SIG-M5 (cell line): ENCODE measurements at regions not wholly inside any gene's neighbourhood (a gene's known extent, or its start where the extent isn't known, plus 50 kb on each side); places are given as distances from the start of the nearest gene placed in this dataset.
"Not testable (repeated sequence)": the region's sequence is repeated elsewhere in the genome, so short reads cannot be mapped to it uniquely, and the experiment has no call there.

ENCODE experiments used
- DNase-seq: peaks from one replicate; lab custom pipeline; 2025; lab: John Stamatoyannopoulos, UW

DNA sequence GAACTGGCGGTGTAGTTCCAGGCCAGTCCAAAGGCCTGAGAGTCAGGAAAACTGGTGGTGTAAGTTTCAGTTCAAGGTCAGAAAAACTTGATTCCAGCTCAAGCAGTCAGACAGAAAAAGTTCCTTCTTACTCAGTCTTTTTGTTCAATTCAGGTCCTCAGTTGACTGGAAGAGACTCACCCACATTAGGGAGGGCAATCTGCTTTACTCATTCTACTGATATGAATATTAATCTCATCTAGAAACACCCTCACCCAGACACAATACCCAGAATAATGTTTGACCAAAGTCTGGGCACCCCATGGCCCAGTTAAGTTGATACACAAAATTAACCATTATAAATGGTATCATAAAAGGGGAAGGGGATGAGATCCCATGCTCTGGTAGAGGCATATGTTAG lies 50.1 kb upstream of the LTA4H start:
- no peak for DNase-seq

DNA sequence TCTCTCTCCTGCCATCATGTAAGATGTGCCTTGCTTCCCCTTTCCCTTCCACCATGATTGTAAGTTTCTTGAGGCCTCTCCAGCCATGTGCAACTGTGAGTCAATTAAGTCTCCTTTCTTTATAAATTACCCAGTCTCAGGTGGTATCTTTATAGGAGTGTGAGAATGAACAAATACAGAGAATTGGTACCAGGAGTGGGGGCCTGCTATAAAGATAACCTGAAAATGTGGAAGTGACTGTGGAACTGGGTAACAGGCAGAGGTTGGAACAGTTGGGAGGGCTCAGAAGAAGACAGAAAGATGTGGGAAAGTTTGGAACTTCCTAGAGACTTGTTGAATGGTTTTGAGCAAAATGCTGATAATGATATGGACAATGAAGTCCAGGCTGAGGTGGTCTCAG lies 50.8 kb upstream of the LTA4H start:
- not testable (repeated sequence) for DNase-seq

GRCh38 chr12:96091833-96092232 lies 56.4 kb upstream of the LTA4H start:
- DNase-seq, result no peak

DNA sequence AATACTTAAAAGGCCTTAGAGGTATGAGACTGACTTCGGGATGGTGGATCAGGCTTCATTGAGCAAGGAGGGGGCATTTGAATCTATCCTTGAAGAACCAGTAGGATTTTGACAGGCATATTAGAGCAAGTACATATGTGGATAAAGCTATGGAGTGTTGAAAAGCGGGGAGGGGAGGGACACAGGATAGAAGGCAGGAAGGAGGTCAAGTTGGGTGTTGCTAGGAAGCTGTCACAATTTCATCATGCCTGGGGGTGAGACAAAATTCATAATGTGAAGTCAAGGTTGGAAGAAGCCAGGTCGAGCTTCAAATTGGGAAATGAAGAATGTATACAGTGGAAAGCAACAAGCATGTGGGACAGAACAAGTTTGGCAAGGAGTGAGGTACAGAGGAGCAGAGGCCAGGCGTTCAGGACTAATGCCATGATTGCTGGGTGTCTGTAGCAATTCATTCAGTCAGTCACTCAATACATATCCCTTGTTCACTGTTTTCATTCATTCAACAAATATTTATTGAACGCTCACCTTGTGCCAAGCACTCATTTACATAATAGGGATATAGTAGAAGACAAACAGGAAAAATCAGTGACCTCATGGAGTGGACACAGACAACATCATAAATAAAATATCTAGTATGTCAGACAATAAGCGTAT lies 58.3 kb upstream of the LTA4H start:
- no peak for DNase-seq

GRCh38 chr12:96094201-96094600 lies 58.8 kb upstream of the LTA4H start:
- DNase-seq, result no peak

GRCh38 chr12:96098631-96099030 lies 63.2 kb upstream of the LTA4H start:
- no peak for DNase-seq

DNA sequence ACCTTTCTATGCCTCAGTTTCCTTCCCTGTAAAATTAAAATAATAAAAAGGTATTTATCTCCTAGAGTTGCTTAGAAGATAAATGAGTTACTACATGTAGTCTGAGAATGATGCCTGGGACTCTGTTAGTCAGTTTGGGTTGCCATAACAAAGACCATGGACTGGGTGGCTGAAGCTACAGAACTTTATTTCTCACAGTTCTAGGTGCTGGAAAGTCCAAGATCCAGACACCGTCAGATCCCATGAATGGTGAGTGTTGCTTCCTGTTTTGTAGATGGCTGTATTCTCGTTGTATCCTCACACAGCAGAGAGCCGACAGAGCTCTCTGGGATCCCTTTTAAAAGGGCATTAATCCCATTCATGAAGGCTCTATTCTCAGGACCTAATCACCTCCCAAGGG lies 64.0 kb upstream of the LTA4H start:
- DNase-seq, result no peak

DNA sequence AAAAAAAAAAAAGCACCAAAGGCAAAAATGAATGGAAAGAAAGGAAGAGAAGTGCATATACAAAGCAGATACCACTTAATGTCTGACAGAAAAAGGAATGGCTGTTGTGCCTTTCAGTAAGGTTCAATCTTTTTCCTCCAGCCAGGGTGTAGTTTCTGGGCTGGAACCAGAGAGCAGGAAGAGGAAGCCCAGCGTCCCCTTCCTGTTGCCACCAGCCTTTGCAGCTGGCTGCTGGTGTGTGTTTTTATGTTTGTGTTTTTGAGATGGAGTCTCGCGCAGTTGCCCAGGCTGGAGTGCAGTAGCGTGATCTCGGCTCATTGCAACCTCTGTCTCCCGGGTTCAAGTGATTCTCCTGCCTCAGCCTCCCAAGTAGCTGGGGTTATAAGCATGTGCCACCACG lies 64.6 kb upstream of the LTA4H start:
- no peak for DNase-seq

DNA sequence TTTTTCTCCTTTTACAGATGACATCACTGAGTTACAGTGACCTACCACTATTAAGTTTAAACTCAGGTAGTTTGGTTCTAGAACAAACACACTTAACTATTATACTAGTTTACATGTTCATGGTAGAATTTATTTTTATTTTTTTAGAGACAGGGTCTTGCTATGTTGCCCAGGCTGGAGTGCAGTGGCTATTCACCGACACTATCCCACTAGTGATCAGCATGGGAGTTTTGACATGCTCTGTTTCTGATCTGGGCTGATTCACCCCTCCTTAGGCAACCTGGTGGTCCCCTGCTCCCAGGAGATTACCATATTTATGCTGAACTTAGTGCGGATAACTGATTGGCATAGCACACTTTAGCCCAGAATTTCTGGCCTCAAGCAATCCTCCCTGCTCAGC lies 66.4 kb upstream of the LTA4H start:
- no peak for DNase-seq

GRCh38 chr12:96103067-96103644 lies 67.8 kb upstream of the LTA4H start:
- no peak for DNase-seq

DNA sequence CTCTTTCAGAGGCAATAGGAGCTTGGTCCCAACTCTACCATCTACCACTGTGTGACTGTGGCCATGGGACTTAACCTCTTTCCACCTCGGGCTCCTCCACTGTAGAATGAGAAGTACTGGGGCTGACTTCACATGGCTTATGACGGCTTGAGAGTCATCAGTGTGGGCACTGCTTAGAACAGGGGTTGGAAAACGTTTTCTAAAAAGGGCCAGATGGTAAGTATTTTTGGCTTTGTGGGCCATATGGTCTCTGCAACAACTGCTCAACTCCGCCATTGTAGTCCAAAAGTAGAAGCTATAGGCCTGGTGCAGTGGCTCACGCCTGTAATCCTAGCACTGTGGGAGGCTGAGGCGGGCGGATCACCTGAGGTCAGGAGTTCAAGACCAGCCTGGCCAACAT lies 69.2 kb upstream of the LTA4H start:
- DNase-seq, result no peak

GRCh38 chr12:96106137-96106536 lies 70.8 kb upstream of the LTA4H start:
- no peak for DNase-seq

- no peak for DNase-seq
Observed at GRCh38 chr12:96107236-96107635, 71.8 kb upstream of the LTA4H start.

GRCh38 chr12:96108321-96108720 lies 72.9 kb upstream of the LTA4H start:
- no peak for DNase-seq

DNA sequence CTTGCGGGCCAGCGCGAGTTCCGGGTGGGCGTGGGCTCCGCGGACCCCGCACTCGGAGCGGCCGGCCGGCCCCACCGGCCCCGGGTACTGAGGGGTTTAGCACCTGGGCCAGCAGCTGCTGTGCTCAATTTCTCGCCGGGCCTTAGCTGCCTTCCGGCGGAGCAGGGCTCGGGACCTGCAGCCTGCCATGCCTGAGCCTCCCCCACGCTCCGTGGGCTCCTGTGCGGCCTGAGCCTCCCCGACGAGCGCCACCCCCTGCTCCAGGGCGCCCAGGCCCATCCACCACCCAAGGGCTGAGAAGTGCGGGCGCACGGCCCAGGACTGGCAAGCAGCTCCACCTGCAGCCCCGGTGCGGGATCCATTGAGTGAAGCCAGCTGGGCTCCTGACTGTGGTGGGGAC lies 73.6 kb upstream of the LTA4H start:
- not testable (repeated sequence) for DNase-seq

DNA sequence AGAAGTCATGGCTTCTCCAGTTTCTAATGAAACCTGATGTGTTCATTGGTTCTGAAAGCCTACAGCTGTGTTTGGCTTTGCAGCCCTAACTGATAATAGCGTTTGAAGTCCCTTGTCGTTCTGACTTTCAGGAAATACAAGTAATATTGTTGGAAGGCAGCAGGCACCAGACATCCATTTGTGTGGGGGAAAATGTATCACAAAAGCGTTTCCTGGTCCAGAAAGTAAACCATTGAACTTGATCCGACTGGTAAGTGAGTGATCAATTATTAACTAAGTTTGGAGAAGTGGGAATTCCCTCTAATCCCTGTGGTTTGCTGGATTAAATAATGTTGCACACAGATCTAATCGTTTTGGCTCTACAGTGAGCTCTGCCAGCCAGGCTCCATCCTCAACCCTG lies 77.3 kb upstream of the LTA4H start:
- no peak for DNase-seq

- no peak for DNase-seq
Observed at GRCh38 chr12:96117460-96117859, 76.7 kb upstream of the ELK3 start.

DNA sequence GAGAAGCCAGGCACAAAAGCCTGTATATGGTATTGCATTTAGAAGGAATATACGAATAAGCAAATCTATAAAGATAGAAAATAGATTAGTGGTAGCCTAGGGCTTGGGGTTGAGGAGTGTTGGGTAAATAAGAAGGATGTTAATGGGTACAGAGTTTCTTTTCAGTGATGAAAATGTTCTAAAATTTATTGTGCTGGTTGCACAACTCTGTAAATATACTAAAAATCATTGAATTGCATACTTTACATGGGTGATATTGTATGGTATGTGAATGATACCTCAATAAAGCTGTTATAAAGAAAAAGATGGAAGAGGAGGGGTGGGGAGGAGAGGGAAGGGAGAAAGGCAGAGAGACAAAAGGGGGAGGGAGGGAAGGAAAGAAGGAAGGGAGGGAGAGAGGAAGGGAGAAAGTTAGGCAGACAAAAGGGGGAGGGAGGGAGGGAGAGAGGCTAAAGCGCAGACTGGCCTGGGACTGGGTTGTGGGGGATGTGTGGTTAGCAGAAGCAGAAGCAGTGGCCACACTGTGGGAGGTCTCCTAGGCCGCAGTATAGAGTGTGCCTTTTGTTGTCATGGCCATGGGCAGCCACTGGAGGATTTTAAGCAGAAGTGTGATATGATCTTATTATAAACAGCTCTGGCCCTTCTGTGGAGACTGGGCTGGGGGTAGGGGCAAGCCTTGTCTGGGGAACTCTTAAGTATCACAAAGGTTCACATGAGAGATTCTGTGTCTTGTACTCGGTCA lies 73.6 kb upstream of the ELK3 start:
- peak; percentile 84 for DNase-seq

- DNase-seq, result peak; percentile 70
Observed at GRCh38 chr12:96121271-96121711, 72.9 kb upstream of the ELK3 start.

GRCh38 chr12:96128292-96128691 lies 65.9 kb upstream of the ELK3 start:
- DNase-seq, result not testable (repeated sequence)

GRCh38 chr12:96130396-96131059 lies 63.6 kb upstream of the ELK3 start:
- no peak for DNase-seq

- no peak for DNase-seq
Observed at GRCh38 chr12:96131230-96131788, 62.9 kb upstream of the ELK3 start.

GRCh38 chr12:96132819-96133218 lies 61.4 kb upstream of the ELK3 start:
- no peak for DNase-seq
